GM04504 (cell line): ENCODE measurements at regions not wholly inside any gene's neighbourhood (a gene's known extent, or its start where the extent isn't known, plus 50 kb on each side); places are given as distances from the start of the nearest gene placed in this dataset.
"Not testable (repeated sequence)": the region's sequence is repeated elsewhere in the genome, so short reads cannot be mapped to it uniquely, and the experiment has no call there.

Source experiments
- DNase-seq: peaks from one replicate; pipeline ENCODE4 v3.0.0-alpha.2; 2012; ENCODE audit warnings: low read depth

DNA sequence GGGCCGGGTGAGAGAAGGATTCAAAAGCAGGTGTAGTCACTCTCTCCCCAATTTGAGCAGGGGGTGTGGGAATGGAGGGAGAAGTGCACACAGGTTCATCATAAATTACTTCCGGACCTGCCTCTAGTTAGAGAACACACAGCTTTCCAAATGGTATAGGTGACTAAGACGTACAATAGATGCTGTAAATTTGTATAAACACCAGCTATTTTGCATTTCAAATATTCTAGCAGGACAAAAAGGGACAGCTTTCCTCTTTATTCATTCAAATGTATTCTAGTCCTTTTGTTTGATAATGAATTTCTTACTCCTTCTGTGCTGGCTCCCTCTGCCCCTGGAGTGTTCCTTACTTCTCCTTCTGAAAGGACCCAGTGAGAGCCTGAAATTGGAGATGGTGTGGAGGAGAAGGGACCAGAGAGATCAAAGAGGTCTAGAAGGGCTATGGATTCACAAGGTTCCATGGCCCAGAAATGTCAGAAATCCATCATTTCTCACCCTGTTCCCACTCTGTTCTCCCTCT is 53.2 kb upstream of the SH3BP4 start:
- no peak for DNase-seq

DNA sequence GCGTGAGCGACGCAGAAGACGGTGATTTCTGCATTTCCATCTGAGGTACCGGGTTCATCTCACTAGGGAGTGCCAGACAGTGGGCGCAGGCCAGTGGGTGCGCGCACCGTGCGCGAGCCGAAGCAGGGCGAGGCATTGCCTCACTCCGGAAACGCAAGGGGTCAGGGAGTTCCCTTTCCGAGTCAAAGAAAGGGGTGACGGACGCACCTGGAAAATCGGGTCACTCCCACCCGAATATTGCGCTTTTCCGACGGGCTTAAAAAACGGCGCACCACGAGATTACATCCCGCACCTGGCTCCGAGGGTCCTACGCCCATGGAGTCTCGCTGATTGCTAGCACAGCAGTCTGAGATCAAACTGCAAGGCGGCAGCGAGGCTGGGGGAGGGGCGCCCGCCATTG is 63.4 kb upstream of the SH3BP4 start:
- DNase-seq: not testable (repeated sequence)

DNA sequence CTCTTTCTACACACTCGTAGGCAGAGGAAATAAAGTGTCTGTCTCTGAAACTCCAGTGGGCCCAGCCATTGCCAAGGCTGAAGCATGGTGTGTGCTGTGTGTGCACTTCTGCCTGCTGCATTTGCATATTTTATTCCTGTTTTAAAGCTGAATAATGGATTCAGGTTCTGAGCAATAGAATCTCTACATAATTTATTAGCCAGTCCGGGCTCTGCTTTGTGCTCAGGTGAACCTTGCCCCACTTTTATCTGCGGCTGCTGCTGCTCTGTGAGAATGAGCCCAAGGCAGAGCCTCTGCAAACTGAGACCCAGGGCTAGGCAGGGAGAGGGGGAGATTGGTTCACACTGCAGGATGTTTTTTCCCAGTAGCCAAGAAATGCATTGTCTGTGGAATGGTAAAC is 64.6 kb upstream of the SH3BP4 start:
- no peak for DNase-seq

DNA sequence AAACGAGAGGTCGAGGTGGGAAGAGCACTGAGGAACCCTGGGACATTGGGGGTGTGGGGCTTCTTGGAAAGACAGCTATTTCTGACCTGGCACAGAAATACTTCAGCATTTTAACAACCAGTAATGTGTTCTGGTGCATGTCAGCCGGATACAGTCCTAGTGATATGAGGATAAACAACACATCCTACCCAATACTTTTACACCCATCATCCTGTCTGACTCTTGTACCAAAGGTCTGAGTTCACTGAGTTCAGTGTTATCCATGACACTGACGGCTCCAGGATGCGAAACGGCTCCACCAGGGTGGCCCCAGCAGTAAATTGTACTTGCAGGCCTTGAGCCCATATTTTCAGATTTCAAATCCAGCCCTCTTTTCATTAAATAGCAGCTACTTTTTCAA is 65.9 kb upstream of the SH3BP4 start:
- no peak for DNase-seq

DNA sequence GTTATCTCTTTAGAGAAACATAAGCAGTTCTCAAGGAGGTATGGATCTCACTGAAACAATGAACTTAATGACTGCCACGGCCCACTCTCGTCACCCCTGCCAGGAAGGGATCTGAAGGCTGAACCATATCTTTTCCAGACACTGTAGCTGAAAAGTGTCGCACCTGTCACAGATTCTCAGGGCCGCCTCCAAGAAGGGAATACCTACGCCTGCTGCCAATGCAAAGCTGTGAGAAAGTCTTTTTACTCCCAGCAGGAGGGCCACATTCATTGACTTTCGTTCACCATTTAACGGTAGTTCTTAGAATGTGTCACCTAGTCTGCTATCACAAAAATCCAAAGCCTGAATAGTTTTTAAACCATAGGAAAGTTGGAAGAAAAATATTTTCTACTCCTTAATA is 66.7 kb upstream of the SH3BP4 start:
- no peak for DNase-seq

DNA sequence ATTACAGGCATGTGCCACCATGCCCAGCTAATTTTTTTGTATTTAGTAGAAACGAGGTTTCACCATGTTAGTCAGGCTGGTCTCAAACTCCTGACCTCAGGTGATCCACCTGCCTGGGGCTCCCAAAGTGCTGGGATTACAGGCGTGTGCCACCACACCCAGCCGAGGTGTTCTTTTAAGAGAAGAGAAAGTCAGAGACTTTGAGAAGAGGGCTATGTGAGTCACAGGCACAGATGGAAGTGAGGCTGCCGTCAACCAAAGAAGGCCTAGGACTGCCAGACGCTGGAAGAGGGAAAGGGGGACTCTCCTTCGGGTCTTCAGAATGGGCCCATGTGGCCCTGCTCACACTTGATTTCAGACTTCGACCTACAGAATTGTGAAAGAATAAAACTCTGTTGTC is 67.2 kb upstream of the SH3BP4 start:
- no peak for DNase-seq

DNA sequence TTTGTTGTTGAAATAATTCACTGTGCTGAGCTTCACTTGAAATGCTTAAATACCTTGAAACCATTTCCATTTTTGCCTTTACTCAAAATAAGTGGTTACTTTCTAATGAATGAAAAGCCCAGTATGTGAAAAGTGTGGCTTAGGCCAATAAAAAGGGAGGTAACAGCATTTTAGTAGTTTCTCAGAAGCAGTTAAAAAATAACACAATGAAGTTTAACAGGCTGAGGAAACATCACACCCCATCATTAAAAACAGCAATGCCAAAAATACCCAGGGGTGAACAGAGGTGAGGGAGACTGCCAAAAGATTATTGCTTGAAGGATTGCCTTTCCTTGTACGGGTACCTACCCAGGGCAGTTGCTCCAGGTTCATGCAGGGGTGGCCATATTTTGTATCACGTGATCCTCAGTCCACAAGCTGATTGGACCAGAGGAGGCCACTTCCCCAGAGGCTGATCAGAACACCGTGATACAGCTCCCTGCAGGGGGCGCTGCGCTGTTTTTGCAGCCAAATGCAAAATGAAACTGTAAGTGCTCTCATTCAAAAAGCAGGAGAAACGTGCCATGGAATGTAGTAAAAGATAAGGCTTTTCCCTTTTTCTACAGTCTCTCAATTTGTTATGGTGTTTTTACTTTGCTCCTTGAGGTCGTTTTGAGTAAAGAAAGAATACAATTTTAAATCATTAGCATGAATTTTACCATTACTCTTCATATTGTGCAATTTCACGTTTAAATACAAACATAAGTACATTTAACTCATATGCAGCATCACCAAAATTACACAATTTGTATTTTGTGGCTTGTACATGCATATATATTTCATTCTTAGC is 70.2 kb upstream of the SH3BP4 start:
- peak; percentile 23 for DNase-seq

DNA sequence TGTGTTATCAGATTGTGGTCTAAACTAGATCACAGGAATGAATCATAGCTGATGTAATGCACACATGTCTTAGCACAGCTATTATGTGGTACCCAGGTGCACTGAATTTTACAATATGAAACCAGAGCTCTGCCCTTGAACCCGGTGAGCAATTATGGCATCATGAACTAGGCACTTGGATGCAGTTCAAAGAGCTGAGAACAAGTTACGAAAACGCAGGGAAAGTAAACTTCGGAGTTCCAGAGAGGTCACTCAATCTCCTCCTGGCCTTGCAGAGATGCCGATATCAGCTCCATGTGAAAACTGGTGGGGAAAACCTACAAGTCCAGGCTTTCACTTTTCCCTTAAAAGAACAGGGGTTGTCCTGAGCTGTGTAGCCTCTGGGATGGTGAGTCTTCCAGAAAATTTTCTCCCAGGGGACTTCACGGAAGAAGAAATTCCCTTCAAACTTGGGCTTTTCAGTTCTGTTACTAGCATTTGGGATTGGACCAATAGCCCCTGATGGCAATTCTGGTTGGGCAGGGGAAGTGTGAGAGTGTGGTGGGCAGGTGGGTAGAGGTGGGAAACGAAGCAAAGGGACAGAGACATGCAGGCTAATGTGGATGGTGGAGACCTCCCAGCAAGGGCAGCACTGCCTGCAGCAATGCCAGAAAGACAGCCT is 71.1 kb upstream of the SH3BP4 start:
- DNase-seq: no peak

DNA sequence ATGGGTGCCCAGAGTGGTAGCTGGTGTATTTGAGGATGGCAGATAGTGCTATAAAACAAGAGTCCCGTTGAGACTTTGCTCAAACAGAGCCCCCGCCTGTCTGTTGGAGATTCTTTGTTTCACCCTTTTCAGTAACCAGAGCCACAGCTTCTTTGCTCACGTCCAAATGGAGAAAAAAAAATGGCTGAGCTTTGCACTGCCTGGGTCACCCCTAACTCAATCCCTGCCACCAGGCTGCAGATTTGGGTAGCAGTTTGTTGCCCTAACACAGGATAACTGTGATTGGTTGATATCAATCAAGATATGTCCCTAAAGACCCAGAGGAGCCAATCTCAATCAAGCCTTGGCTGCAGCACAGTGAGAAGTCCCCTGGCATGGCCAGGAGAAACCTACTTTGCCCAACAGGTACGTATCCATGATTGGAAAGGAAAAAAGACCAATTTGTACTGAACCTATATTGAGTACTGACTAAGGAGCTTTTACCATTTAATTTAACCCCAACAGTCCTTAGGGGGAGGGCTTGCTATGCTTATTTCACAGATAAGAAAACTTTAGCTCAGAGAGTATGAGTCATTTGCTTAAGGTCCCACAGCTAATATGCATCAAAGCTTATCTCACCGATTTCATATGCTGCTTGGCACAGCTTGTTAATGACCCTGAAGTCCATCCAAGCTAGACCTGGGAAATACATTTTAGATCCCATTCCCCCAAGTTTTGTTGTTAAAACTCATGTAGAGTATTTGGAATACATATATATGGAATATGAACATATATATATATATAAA is 72.0 kb upstream of the SH3BP4 start:
- DNase-seq: no peak

DNA sequence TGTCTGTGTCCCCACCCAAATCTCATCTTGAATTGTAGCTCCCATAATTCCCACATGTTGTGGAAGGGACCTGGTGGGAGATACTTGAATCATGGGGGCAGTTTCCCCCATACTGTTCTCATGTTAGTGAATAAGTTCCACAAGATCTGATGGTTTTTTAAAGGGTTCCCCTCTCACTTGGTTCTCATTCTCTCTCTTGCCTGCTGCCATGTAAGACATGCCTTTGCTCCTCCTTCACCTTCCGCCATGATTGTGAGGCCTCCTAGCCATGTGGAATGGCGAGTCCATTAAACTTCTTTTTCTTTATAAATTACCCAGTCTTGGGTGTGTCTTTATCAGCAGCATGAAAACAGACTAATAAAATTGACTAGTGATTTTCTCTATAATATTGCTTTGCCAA is 75.2 kb upstream of the SH3BP4 start:
- not testable (repeated sequence) for DNase-seq

DNA sequence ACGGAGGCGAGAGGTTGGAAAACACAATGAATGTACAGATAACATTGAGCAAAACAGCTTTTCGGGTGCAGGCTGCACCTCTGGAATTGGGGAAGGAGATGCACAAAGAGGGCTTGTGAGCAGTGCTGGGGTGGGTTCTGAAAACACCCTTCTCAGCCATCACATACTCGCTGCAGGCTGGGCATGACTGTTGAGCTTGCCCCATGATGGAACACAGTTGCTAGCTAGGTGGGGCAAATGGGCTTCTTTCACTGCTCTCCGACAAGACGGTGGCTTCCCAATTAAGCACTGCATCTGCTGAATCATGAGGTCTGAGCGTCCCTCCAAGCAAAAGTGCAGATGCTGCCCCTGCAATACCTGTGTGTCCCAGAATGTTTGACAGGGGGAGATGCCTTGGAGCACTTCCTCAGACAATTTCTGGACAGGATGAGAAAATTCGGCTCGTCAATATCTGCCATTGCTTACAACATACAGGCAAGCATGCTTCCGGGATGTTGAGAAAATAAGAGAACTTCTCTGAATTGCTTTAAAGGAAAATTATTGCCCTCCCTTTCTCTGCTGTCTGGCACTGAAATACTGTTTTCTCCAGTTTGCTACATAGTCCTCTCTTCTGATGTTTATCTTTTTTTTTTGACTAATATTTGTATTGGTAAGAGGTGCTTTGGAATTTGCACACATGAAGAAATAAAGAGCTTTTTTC is 77.3 kb upstream of the SH3BP4 start:
- no peak for DNase-seq

DNA sequence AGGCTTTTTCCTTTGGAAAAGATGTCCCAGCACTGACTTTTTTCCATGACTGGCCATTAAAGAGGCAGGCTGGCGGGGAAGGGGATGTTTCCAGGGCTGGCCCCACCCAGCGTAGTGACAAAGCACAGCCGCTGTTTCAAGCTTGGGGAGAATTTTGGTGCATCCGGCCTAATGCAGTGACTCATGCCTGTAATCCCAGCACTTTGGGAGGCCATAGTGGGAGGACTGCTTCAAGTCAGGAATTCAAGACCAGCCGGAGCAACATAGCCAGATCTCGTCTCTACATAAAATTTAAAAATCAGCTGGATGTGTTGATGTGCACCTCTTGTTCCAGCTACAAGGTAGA is 78.0 kb upstream of the SH3BP4 start:
- peak; percentile 43 for DNase-seq

DNA sequence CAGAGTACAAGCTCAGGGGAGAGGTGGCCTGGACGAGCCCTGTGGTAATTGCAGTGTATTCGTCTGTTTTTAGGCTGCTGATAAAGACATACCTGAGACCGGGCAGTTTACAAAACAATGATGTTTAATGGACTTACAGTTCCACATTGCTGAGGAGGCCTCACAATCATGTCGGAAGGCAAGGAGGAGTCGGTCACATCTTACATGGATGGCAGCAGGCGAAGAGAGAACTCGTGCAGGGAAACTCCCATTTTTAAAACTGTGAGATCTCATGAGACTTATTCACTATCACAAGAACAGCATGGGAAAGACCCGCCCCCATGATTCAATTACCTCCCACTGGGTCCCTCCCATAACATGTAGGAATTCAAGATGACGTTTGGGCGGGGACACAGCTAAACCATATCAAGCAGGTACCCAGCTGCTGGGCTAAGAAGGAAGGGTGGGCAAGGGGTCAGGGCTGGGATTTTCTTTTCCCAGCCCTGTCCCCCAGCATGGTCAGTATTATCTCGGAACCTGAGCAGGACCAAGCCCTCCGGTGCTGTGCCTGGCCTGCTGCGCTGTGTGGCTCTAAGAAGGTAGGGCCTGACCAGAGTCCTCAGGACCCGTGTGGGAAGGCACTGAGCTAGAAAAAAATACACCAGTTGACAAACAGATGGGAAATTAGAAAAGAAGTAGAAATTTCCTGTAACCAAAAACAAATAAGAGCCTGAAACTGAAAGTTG is 78.6 kb upstream of the SH3BP4 start:
- no peak for DNase-seq

DNA sequence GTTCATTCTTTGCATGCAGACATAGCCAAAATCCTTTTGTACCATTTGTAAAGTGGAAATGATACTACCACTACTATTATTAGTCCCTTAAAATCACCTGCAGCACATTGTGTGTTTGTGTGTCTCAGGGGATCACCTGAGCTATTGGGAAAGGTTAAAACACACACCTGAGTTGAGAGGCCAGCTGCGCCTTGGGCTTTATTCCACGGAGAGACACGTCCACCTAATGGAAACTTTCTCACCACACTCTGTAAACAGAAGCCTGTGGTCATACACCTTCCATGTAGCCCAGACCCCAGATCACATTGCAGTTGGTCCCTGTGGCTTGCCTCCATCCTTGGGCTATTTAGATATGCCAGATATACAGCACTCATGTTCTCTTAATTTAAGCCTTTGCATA is 81.8 kb upstream of the SH3BP4 start:
- DNase-seq: no peak

DNA sequence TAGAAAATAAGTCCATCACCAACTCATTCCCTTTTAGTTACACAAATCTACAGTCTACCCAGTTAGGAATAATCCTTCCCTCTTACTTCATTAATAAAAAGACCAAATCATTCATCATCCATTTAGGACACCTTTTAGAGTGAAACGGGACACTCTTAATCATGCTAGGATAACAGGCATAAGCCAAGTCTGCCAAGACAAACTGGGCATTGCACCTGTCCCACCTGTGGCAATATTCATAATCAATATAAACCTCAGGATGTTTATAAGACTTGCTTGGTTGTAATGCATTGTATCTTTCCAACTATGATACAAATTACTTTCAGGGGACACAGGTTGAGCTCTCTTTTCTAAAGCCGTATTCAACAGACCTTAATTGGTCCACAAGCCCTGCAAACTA is 82.7 kb upstream of the SH3BP4 start:
- DNase-seq: no peak

DNA sequence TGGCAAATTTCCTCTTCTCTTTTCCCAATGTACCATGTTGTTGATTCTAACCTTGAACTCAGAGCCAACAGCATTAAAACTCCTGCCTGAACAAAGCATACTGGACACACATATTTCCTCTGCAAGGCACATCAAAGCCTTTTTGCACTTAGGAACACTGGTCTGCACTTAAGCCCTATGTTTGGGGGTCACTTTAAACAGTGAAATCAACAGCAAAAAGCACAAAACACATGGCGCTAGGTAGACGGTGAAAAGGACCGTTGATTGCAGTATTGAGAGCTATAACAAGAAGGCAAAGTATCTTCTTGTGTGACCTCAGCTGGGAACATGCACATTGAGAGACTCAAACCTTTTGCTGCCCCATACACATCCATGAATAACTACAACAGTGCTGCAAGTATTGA is 83.9 kb upstream of the SH3BP4 start:
- DNase-seq: no peak

DNA sequence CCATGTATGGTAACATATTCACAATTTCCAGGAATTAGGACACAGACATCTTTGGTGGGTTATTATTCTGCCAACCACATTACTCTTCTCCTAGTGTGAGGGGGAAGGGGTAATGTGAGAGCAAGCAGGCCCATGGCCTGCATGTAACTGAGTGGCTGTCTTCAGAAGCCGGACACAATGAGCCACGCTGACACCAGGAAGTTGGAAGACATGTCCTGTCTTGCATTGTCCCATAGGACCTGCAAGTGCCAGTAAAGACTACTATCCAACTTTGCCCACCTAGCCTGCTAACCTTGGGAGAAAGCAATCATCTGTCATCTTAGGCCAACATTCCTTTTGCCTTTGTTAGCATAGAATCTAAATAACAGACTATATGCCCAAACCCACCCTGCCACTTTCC is 86.2 kb upstream of the SH3BP4 start:
- no peak for DNase-seq

DNA sequence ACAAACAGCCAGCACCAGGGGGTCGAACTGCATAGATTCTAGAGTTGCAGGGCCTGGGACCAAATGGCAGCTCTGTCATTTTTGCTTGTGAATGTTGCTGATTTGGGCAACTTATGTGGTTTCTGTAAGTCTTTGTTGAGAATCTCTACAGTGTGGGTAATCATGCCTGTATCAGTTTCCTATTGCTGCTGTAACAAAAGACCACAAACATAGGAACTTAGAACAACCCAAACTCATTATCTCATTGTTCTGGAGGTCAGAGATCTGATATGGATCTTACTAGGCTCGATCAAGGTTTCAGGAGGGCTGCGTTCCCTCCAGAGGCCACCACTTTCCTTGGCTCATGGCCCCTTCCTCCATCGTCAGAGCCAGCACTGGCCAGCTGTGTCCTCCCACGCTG is 86.8 kb upstream of the SH3BP4 start:
- DNase-seq: no peak

DNA sequence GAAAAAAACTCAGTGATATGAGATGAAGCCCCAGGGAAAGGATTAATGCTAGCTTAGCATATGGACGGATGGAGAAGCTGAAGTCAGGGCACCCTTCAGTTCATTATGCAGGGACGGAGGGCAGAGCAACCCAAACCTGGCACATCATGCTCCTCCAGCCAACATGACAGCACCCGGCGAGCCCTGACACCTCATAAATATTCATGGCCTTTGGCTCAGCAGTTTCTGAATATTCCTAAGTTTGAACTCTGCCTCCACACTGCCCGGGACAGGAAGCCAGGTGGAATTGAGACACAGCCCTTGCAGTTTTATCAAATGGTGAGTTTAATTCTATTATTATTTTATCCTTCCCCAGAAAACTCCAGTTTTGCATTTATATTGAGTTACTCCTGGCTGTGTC is 87.3 kb upstream of the SH3BP4 start:
- DNase-seq: no peak

DNA sequence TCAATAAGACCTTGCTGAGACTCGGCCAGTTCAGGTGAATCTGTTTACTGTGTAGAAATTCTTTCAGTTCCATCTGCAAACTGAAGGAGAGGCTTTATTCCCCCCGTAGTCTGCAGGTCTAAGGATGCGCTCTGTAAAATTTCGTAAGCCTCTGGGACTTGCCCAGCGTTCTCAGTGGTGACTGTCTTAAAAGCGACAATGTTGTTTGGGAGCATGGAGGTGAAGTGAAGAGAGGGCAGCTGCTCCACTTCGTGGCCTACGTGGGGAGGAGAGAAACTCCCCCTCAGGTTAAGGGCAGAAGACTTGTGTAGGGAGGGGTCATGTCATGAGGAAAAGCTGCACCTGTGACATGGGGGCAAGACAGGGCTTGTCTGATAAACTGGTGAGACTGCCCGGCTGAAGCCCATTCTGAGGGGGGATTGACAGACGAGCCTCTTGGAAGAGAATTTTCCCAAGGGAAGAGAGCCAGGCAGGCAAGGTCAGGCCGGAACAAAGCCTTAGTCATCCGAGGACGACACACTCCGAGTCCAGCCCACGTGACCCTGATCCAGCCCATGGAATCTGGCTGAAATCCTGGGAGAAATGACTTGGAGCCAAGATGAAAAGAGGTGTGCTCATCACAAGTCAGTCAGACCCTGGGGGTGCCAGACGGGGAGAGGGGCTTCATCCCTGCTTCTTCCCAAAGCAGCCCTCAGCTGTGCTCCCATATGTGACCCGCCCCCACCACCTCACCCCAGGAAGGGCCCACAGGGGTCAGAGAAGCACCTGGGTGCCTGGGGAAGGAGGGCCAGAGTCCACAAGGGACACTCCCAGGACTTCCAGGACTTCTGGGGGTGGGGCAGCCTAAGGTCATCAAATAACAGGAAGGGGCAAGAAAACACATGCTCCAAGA is 88.5 kb upstream of the SH3BP4 start:
- peak; percentile 74 for DNase-seq
